NCI-H748 (cell line): ENCODE measurements at regions not wholly inside any gene's neighbourhood (a gene's known extent, or its start where the extent isn't known, plus 50 kb on each side); places are given as distances from the start of the nearest gene placed in this dataset.
"Not testable (repeated sequence)": the region's sequence is repeated elsewhere in the genome, so short reads cannot be mapped to it uniquely, and the experiment has no call there.

ENCODE experiments used
- DNase-seq: peaks from one replicate; lab custom pipeline; 2025; ENCODE audit not compliant: unreplicated experiment; lab: John Stamatoyannopoulos, UW

- no peak for DNase-seq
Observed at GRCh38 chr10:55929291-55929690, 431.8 kb downstream of the ZWINT start.

GRCh38 chr10:55899472-55900147 lies 461.4 kb downstream of the ZWINT start:
- DNase-seq, result peak; percentile 39

GRCh38 chr10:55897490-55897921 lies 463.6 kb downstream of the ZWINT start:
- DNase-seq, result no peak

- no peak for DNase-seq
Observed at GRCh38 chr10:55892276-55892675, 468.8 kb downstream of the ZWINT start.

- no peak for DNase-seq
Observed at GRCh38 chr10:55881588-55881987, 479.5 kb downstream of the ZWINT start.

- no peak for DNase-seq
Observed at GRCh38 chr10:55873485-55873884, 487.6 kb downstream of the ZWINT start.

- DNase-seq, result no peak
Observed at GRCh38 chr10:55870186-55870585, 490.9 kb downstream of the ZWINT start.

GRCh38 chr10:55867848-55868247 lies 493.2 kb downstream of the ZWINT start:
- no peak for DNase-seq

- DNase-seq, result no peak
Observed at GRCh38 chr10:55858730-55859129, 502.3 kb downstream of the ZWINT start.

- DNase-seq, result peak; percentile 48
Observed at GRCh38 chr10:55852900-55853299, 508.2 kb downstream of the ZWINT start.

- no peak for DNase-seq
Observed at GRCh38 chr10:55837273-55837672, 523.8 kb downstream of the ZWINT start.

GRCh38 chr10:55822096-55822495 lies 539.0 kb downstream of the ZWINT start:
- DNase-seq, result no peak

- DNase-seq, result no peak
Observed at GRCh38 chr10:55820478-55820877, 540.6 kb downstream of the ZWINT start.

GRCh38 chr10:55820071-55820470 lies 541.0 kb downstream of the ZWINT start:
- no peak for DNase-seq

GRCh38 chr10:55813451-55814170 lies 547.4 kb downstream of the ZWINT start:
- DNase-seq, result no peak

GRCh38 chr10:55803055-55803454 lies 558.0 kb downstream of the ZWINT start:
- DNase-seq, result no peak

GRCh38 chr10:55801353-55801661 lies 559.8 kb downstream of the ZWINT start:
- DNase-seq, result no peak

- DNase-seq, result no peak
Observed at GRCh38 chr10:55800602-55801352, 560.3 kb downstream of the ZWINT start.

GRCh38 chr10:55793024-55793423 lies 568.0 kb downstream of the ZWINT start:
- DNase-seq, result no peak

GRCh38 chr10:55790276-55790675 lies 570.8 kb downstream of the ZWINT start:
- DNase-seq, result not testable (repeated sequence)

GRCh38 chr10:55786461-55787050 lies 574.5 kb downstream of the ZWINT start:
- DNase-seq, result peak; percentile 65

- peak; percentile 2 for DNase-seq
Observed at GRCh38 chr10:55782181-55782580, 578.9 kb downstream of the ZWINT start.
